Thyroid gland (tissue), 4 donors: ENCODE measurements at regions not wholly inside any gene's neighbourhood (a gene's known extent, or its start where the extent isn't known, plus 50 kb on each side); places are given as distances from the start of the nearest gene placed in this dataset.

Experiments used
- DNase-seq, 2 donors: peaks; one replicate each; pipeline ENCODE4 v3.0.0-alpha.2; 2019
- H3K27ac ChIP-seq, 3 donors: fragments of 200-600 bp; sonication (generic); 1 replicate in 2 of 3; 2 replicates in 1 of 3; pipeline ENCODE4 v1.5.1; 2016 to 2019; ENCODE audit warnings: mild to moderate bottlenecking in 1 of 3, moderate library complexity in 1 of 3
- H3K27me3 ChIP-seq: fragments of 200-600 bp; sonication (generic); one replicate; pipeline ENCODE4 v1.5.1; 2019
- H3K36me3 ChIP-seq, 2 donors: fragments of 200-600 bp; sonication (generic); one replicate each; pipeline ENCODE4 v1.5.1; 2016 to 2019
- H3K4me1 ChIP-seq, 2 donors: fragments of 200-600 bp; sonication (generic); one replicate each; pipeline ENCODE4 v1.5.1; 2017 to 2019
- H3K4me3 ChIP-seq, 3 donors: fragments of 200-600 bp; sonication (generic); replicated peaks in 1 of 3; 1 replicate in 2 of 3; 2 replicates in 1 of 3; pipeline ENCODE4 v1.5.1; 2016; ENCODE audit warnings: mild to moderate bottlenecking in 1 of 3
- H3K9me3 ChIP-seq: fragments of 200-600 bp; sonication (generic); one replicate; pipeline ENCODE4 v1.5.1; 2017
- POLR2A ChIP-seq, 2 donors: fragments of 450-650 bp; IDR thresholded peaks; one replicate each; pipeline ENCODE4 v1.6.1; 2017; ENCODE audit warnings: antibody characterized with exemption in 2 of 2, mild to moderate bottlenecking in 2 of 2, moderate library complexity in 1 of 2
- WGBS, 2 donors: methylation state at CpG; one replicate each; pipeline ENCODE4 v1.1.5; 2017; 5-methylcytosine and 5-hydroxymethylcytosine counted together
- intact Hi-C: fragments of 100-400 bp; cut with DNase I; formaldehyde crosslinking; loops from one replicate; pipeline ENCODE4 v1.15.1; 2023
- TF ChIP-seq, protein P1 (sequence below), 6 experiments: fragments of 200-600 bp in 3 of 6; fragments of 450-650 bp in 3 of 6; sonication (generic) in 3 of 6; IDR thresholded peaks; one replicate each; pipeline ENCODE4 v1.5.1; 2016 to 2019; ENCODE audit warnings: antibody characterized with exemption in 6 of 6, mild to moderate bottlenecking in 2 of 6, inconsistent platforms in 1 of 6, moderate library complexity in 1 of 6

DNA sequence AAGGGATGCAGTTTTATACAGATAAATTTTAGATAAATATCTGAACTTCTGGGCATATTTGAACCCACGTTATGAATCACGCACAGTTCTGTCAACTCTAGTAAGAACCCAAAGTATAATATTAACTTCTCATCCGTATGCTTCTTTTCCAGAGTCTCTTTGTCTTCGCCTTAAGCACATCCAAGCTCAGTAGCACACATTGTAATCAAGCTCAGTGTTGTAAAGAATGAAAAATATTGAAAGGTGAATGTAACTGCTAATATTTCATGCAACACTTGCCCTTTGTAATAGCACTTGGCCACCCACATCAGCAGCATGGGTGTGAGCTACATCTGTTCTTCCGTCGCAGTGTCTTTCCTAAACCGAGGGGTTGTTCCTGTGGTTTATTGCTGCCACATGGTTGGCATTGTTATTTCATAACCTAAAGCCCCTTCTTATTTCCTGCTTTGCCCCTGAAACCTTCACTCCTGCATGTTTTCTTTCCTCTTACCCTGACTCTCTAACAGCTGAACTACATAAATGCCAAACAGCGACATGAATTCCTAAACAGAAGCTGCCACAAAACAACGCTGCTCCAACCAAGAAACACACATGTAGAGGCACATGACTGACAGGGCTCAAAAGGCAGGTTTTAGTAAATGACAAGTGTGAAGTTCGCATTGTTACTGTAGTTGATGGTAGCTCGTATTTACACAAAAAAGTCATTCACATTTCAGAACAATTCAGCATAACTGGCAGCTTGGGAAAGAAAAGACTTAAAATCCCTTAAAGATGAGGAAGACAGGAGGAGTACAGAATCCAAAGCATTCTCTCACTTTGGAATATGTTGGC lies 190.1 kb upstream of the MEF2C start:
- H3K27ac ChIP-seq = no peak overlapping the region
- TF ChIP-seq POLR2A (IDR thresholded peaks at IDR 0.05) = no peak
- TF ChIP-seq, protein P1, sequence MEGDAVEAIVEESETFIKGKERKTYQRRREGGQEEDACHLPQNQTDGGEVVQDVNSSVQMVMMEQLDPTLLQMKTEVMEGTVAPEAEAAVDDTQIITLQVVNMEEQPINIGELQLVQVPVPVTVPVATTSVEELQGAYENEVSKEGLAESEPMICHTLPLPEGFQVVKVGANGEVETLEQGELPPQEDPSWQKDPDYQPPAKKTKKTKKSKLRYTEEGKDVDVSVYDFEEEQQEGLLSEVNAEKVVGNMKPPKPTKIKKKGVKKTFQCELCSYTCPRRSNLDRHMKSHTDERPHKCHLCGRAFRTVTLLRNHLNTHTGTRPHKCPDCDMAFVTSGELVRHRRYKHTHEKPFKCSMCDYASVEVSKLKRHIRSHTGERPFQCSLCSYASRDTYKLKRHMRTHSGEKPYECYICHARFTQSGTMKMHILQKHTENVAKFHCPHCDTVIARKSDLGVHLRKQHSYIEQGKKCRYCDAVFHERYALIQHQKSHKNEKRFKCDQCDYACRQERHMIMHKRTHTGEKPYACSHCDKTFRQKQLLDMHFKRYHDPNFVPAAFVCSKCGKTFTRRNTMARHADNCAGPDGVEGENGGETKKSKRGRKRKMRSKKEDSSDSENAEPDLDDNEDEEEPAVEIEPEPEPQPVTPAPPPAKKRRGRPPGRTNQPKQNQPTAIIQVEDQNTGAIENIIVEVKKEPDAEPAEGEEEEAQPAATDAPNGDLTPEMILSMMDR (IDR thresholded peaks at IDR 0.05) = no peak
- no peaks in the 10 kb centered on the region for H3K9me3 ChIP-seq
- no peaks in the 10 kb centered on the region for H3K36me3 ChIP-seq
- no peaks in the 10 kb centered on the region for H3K4me1 ChIP-seq
- no peak for DNase-seq
- no peaks in the 10 kb centered on the region for H3K27me3 ChIP-seq
- H3K4me3 ChIP-seq = no peak overlapping the region
- intact Hi-C loops = no loop called here
- WGBS, 2 donors = 84 to 86% methylated on average over 11 of the region's 11 CpGs

DNA sequence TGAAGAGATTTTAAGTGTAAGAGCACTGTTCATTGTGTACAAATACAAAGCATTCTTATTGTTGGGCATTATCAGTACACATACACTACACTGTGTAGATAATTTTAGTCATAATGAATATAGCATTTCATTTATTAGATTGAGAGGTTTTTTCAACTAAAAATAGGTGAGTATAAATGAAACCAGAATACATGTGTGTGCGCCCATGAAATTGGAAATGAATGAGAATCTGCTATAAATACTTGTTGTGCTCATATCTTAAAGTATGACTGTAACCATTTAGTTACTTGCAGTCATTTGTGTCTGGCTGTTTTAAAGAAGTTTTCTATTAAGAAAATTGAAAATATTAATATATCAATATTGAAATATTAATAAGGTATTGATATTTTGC lies 189.0 kb upstream of the MEF2C start:
- DNase-seq = no peak
- Histone ChIP-seq H3K4me1 (no peaks in the 10 kb centered on the region), H3K27ac (no peak overlapping the region), H3K36me3 (no peaks in the 10 kb centered on the region), H3K4me3 (no peak overlapping the region), H3K27me3 (no peaks in the 10 kb centered on the region), H3K9me3 (no peaks in the 10 kb centered on the region)
- TF ChIP-seq, protein P1 (IDR thresholded peaks at IDR 0.05) = no peak
- TF ChIP-seq POLR2A (IDR thresholded peaks at IDR 0.05) = no peak
- intact Hi-C loops = no loop called here
- WGBS, 2 donors = 90 to 96% methylated on average over 1 of the region's 1 CpG

DNA sequence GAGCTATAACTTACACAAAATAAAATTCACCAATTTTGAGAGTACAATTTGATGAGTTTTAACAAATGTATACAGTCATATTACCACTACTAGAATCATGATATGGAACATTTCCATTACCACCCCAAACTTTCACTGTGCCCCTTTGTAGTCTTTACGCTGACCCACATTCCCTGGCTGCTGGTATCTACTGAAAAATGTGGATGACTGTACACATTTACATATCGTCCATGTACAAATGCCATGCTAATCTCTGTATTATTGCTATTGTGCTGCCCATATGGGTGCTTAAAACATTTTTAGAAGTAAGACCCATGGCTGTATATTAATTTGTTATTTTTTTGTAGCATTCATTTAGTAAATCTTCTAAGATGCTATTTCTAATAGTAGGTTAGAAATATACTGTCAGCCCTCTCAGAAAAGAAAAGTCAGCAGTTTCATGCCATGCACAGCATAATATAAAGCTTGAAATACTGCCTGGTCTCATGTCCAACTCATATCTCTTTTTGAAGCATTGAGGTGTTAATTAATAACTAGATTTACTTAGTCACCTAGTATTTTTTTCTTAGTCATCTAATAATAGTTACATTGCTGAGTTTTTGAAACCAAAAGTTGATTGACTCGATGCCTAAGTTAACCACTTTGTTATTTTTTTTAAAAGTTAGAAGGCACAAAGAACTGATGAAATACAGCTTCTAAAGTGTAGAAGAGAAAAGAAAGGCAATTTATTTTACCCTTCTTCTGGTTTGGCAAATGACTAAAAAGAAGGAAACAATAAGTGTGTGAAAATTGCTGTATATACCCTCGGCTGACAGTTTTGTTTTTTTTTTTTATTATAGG lies 188.3 kb upstream of the MEF2C start:
- 89% methylated on average over 4 of the region's 4 CpGs for WGBS, 2 donors
- H3K27ac ChIP-seq = no peak overlapping the region
- intact Hi-C loops = no loop called here
- no peak overlapping the region for H3K4me3 ChIP-seq
- H3K36me3 ChIP-seq = no peaks in the 10 kb centered on the region
- no peaks in the 10 kb centered on the region for H3K27me3 ChIP-seq
- TF ChIP-seq, protein P1 (IDR thresholded peaks at IDR 0.05) = no peak
- no peak for TF ChIP-seq POLR2A (IDR thresholded peaks at IDR 0.05)
- no peaks in the 10 kb centered on the region for H3K4me1 ChIP-seq
- no peak for DNase-seq
- H3K9me3 ChIP-seq = no peaks in the 10 kb centered on the region

DNA sequence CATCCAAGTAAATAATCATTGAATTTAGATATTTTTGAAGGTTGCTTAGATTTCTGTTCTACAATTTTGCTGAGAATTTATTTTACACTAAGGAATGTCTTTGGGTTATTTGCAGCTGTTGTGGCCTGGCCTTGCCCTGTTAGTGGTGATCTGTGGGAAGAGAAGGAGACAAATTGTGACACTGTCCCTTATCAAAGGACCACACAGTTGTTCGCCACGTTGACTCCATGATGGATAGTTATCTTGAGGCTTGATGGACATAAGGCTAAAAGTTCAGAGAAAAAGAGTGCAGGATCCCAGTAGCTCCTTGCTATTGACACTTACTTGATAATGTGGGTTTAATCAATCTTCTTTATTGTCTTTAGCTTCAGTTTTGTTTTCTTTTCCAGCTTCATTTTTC lies 186.6 kb upstream of the MEF2C start:
- intact Hi-C loops = no loop called here
- no peak for DNase-seq
- WGBS, 2 donors = 75 to 80% methylated on average over 2 of the region's 2 CpGs

More for the DNA sequence above, 186.6 kb upstream of the MEF2C start:
- Histone ChIP-seq H3K27ac (no peak overlapping the region), H3K36me3 (no peaks in the 10 kb centered on the region), H3K4me3 (no peak overlapping the region), H3K27me3 (no peaks in the 10 kb centered on the region), H3K9me3 (no peaks in the 10 kb centered on the region), H3K4me1 (no peaks in the 10 kb centered on the region)
- no peak for TF ChIP-seq POLR2A (IDR thresholded peaks at IDR 0.05)
- TF ChIP-seq, protein P1 (IDR thresholded peaks at IDR 0.05) = no peak
